ENCODE measurements at regions not wholly inside any gene's neighbourhood (a gene's known extent, or its start where the extent isn't known, plus 50 kb on each side); places are given as distances from the start of the nearest gene placed in this dataset.

- Histone ChIP-seq H2AFZ (ENCODE audit: low read length) (no peak overlapping the region), H3K4me3 (ENCODE audit: extremely low read depth in 1 of 4, insufficient read depth in 2 of 4, low read depth in 3 of 4, low read length in 4 of 4) (no peak overlapping the region), H4K5ac (ENCODE audit: insufficient read length, low read depth, low read length) (no peak overlapping the region), H3K23me2 (ENCODE audit: low read depth, low read length) (no peaks in the 10 kb centered on the region), H2BK15ac (ENCODE audit: low read length) (no peak overlapping the region), H3K27me3 (replicated peaks in 1 of 4; ENCODE audit: control insufficient read depth in 3 of 4, extremely low read depth in 1 of 4, insufficient read depth in 3 of 4, low read length in 3 of 4) (no peaks in the 10 kb centered on the region), H2BK120ac (replicated peaks; ENCODE audit: low read depth, low read length) (no peak overlapping the region), H3K4me2 (ENCODE audit: insufficient read depth in 1 of 2, low read depth in 2 of 2, low read length in 2 of 2) (no peak overlapping the region), H4K91ac (replicated peaks; ENCODE audit: insufficient read length, low read length) (no peak overlapping the region), H3K9ac (replicated peaks in 1 of 4; ENCODE audit: extremely low read depth in 1 of 4, low read depth in 3 of 4, low read length in 3 of 4) (no peak overlapping the region), H3K79me1 (ENCODE audit: low read depth, low read length) (no peaks in the 10 kb centered on the region), H3K4ac (replicated peaks; ENCODE audit: insufficient read length, low read depth, low read length) (no peak overlapping the region), H2BK5ac (ENCODE audit: low read depth, low read length) (no peak overlapping the region), H3K14ac (ENCODE audit: insufficient read length) (no peak overlapping the region), H2BK12ac (ENCODE audit: low read depth, low read length) (no peak overlapping the region), H3K18ac (ENCODE audit: extremely low read depth, low read length) (no peak overlapping the region), H4K8ac (ENCODE audit: extremely low read depth, insufficient read depth, low read length) (no peak overlapping the region), H3K56ac (replicated peaks; ENCODE audit: insufficient read length, low read depth, low read length) (no peak overlapping the region), H3K27ac (ENCODE audit: low read depth, low read length) (no peak overlapping the region), H3K79me2 (ENCODE audit: control insufficient read depth in 1 of 2, insufficient read depth in 2 of 2, low read length in 2 of 2) (no peaks in the 10 kb centered on the region), H3K36me3 (ENCODE audit: control insufficient read depth in 2 of 4, insufficient read depth in 4 of 4, low read length in 3 of 4) (no peaks in the 10 kb centered on the region), H4K20me1 (replicated peaks in 1 of 2; ENCODE audit: control insufficient read depth in 1 of 2, insufficient read depth in 2 of 2, low read length in 2 of 2) (no peaks in the 10 kb centered on the region), H3K23ac (ENCODE audit: insufficient read length) (no peak overlapping the region), H3K9me3 (ENCODE audit: insufficient read depth in 2 of 2, low read depth in 1 of 2, low read length in 1 of 2) (no peaks in the 10 kb centered on the region), H2BK20ac (ENCODE audit: low read length) (no peak overlapping the region), H2AK5ac (ENCODE audit: low read depth, low read length) (no peak overlapping the region), H3K4me1 (replicated peaks in 1 of 4; ENCODE audit: control insufficient read depth in 3 of 4, insufficient read depth in 4 of 4, low read length in 3 of 4) (no peaks in the 10 kb centered on the region)
- no peak for FAIRE-seq
- ChIA-PET CTCF (ENCODE audit: partially characterized antibody) (no interaction called here), POLR2A (ENCODE audit: partially characterized antibody) (no interaction called here)
- no peak for DNase-seq (ENCODE audit: low read depth in 1 of 2, low spot score in 2 of 2)
- TF ChIP-seq RBBP5 (IDR thresholded peaks at IDR 0.05; ENCODE audit: borderline replicate concordance, low read depth, low read length) (no peak), CBX8 (IDR thresholded peaks at IDR 0.05; ENCODE audit: borderline replicate concordance, low read depth, low read length) (no peak), YY1 (IDR thresholded peaks at IDR 0.05; ENCODE audit: low read depth, low read length) (no peak), CEBPB (IDR thresholded peaks at IDR 0.05; ENCODE audit: low read depth, low read length) (no peak), FOSL1 (IDR thresholded peaks at IDR 0.05; ENCODE audit: insufficient read depth, low read depth, low read length) (no peak), PHF8 (conservative IDR thresholded peaks at IDR 0.05; ENCODE audit: low read depth, low read length) (no peak), ATF3 (IDR thresholded peaks at IDR 0.05; ENCODE audit: insufficient read depth, low read depth, low read length) (no peak), ATF2 (IDR thresholded peaks at IDR 0.05; ENCODE audit: low read length) (no peak), CTBP2 (IDR thresholded peaks at IDR 0.05; ENCODE audit: borderline replicate concordance, insufficient read depth, insufficient read length, low read length) (no peak), SIX5 (IDR thresholded peaks at IDR 0.05; ENCODE audit: low read depth, low read length) (no peak), BCL11A (IDR thresholded peaks at IDR 0.05; ENCODE audit: low read depth in 2 of 2, low read length in 2 of 2) (no peak), ASH2L (IDR thresholded peaks at IDR 0.05; ENCODE audit: low read length) (no peak), TAF1 (IDR thresholded peaks at IDR 0.05; ENCODE audit: low read depth, low read length) (no peak), SIRT6 (IDR thresholded peaks at IDR 0.05; ENCODE audit: low read length) (no peak), CREB1 (IDR thresholded peaks at IDR 0.05) (no peak)
These were observed 127.9 kb downstream of the GPR85 start for GRCh38 chr7:112958775-112959174.
